GM18858 (cell line): ENCODE measurements at regions not wholly inside any gene's neighbourhood (a gene's known extent, or its start where the extent isn't known, plus 50 kb on each side); places are given as distances from the start of the nearest gene placed in this dataset.

Experiments
- ATAC-seq: cut with Tn5 transposase; IDR thresholded peaks from one replicate; pipeline ENCODE4 v1.9.1; 2021; ENCODE audit not compliant: unreplicated experiment

GRCh38 chr20:19923762-19924161 is 93.4 kb upstream of the NAA20 start:
- ATAC-seq = no peak

GRCh38 chr20:19924255-19924654 is 92.9 kb upstream of the NAA20 start:
- ATAC-seq = no peak

GRCh38 chr20:19926591-19926990 is 90.6 kb upstream of the NAA20 start:
- no peak for ATAC-seq

- ATAC-seq = no peak
These were observed 88.7 kb upstream of the NAA20 start for GRCh38 chr20:19928328-19929011.

GRCh38 chr20:19929012-19929360 is 88.2 kb upstream of the NAA20 start:
- ATAC-seq = no peak

GRCh38 chr20:19929481-19930145 is 87.5 kb upstream of the NAA20 start:
- no peak for ATAC-seq

GRCh38 chr20:19930426-19930825 is 86.7 kb upstream of the NAA20 start:
- ATAC-seq = no peak

- no peak for ATAC-seq
These were observed 84.9 kb upstream of the NAA20 start for GRCh38 chr20:19932170-19932667.

GRCh38 chr20:19934792-19935491 is 82.2 kb upstream of the NAA20 start:
- no peak for ATAC-seq

- ATAC-seq = no peak
These were observed 81.3 kb upstream of the NAA20 start for GRCh38 chr20:19935842-19936241.

GRCh38 chr20:19936466-19937200 is 80.5 kb upstream of the NAA20 start:
- ATAC-seq = no peak

- ATAC-seq = no peak
These were observed 79.9 kb upstream of the NAA20 start for GRCh38 chr20:19937218-19937617.

- peak; percentile 89 for ATAC-seq
These were observed 79.3 kb upstream of the NAA20 start for GRCh38 chr20:19937651-19938420.

- ATAC-seq = no peak
These were observed 78.6 kb upstream of the NAA20 start for GRCh38 chr20:19938421-19939090.

- ATAC-seq = no peak
These were observed 76.1 kb upstream of the NAA20 start for GRCh38 chr20:19940988-19941460.

GRCh38 chr20:19942611-19943010 is 74.6 kb upstream of the NAA20 start:
- ATAC-seq = no peak

GRCh38 chr20:19943061-19943521 is 74.1 kb upstream of the NAA20 start:
- no peak for ATAC-seq

GRCh38 chr20:19944772-19945459 is 72.2 kb upstream of the NAA20 start:
- ATAC-seq = peak; percentile 46
